Inflammatory macrophage treated with lipopolysaccharide for 4 hours (primary cell): ENCODE measurements at regions not wholly inside any gene's neighbourhood (a gene's known extent, or its start where the extent isn't known, plus 50 kb on each side); places are given as distances from the start of the nearest gene placed in this dataset.
A peak's percentile ranks its signal among the peaks of the same experiment; 100 is the strongest.

Source experiments
- DNase-seq: peaks from one replicate; pipeline ENCODE4 v3.0.0-alpha.2; 2020

GRCh38 chr2:217331523-217332416, 471.9 kb upstream of the TNP1 start:
- DNase-seq = no peak

DNA sequence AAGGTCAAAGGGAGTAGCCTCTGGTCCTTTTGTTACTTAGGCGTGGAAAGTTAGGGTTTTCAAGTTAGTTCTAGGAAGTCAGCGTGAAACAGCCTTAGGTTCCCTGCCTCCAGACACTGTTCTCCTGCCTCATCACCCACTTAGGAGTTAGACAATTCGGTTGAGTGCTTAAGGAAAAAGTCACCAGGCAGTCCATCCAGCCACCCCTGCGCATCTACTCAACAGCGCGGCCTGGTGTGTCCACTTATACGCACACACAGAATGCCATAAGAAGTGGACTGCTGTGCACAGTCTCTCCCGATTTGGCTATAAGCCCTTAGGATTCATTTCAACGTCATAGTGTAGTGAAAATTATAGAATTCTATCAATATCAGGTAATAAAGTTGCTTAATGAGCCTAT, 470.8 kb upstream of the TNP1 start:
- DNase-seq = no peak

DNA sequence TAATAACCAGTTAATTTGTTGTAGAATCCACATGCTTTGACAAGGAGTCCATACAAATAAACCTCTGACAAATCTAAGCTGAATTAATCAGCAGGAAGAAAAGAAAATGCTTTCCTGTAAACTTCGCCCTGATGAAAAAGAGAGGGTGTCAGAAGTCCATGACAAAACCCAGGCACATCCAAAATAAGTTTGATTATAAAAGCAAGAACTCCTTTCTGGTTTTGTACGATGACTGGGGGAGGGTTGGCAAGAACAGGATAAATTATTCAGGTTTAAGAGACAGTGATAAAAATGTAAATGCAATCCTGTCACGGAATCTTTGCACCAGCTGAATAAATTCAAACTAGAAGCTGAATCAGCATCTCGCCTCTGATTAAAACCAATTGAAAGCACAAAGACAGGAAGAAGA, 469.2 kb upstream of the TNP1 start:
- DNase-seq = no peak

- DNase-seq = no peak
Observed at GRCh38 chr2:217328622-217328978, 468.7 kb upstream of the TNP1 start.

DNA sequence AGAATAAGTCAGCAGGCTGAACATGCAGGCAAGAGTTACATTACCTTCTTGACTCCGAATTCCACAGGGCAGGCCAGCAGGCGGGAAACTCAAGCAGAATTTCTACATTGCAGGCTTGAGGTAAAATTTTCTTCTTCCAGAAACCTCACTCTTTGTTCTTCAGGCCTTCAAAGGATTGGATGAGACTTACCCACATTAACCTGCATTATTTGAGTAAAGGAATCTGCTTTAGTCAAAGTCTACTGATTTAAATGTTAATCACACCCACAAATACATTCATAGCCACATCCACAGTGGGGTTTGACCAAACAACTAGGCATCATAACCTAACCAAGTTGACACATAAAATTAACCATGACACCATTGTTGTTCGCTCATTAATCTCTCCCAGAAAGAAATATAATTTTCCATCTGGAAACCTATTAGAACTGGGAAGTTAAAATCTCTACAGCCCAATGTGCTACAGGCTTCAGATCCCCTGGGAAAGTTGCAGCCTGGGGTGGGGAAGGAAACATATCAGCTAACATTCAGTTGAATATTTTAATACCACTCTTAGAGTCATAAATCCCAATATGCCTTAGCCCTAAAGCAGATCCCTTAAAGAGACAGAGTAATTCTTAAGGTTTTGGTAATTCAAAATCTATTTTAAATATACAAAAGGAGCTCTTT, 468.2 kb upstream of the TNP1 start:
- no peak for DNase-seq

DNA sequence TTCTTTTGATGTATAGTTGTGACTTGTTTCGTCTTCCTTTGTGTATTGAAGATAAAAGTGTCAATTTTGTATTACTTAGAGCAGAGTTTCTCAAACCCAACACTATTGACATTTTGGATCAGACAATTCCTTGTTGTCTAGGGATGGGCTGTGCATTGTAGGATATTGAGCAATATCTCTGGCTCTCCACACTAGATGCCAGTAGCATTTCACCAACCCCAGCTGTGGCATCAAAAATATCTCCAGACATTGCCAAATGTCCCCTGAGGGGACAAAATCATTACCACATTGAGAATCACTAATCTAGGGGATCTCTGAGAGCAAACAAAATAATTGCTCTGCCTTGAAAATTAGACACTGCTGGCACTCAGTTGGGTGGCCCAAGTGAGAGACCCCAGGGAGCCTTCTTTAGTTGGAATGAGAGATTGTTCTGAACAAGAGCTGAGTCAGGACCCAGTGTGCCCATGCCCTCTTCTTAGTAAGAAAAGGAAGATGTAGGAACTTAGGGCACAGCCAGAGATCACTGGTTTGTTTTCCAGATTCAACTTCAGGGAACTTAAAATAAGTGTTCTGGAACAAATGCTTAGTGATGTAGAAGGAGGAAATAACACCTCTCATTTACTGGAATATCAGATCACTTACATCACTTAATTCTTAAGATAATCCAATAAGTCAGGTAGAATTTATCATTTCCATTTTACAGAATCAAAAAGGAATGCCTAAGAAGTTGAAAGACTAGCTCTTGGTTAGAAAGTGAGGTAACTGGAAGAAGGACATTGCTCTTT, 466.6 kb upstream of the TNP1 start:
- DNase-seq = no peak

- no peak for DNase-seq
Observed at GRCh38 chr2:217325816-217326215, 466.0 kb upstream of the TNP1 start.

DNA sequence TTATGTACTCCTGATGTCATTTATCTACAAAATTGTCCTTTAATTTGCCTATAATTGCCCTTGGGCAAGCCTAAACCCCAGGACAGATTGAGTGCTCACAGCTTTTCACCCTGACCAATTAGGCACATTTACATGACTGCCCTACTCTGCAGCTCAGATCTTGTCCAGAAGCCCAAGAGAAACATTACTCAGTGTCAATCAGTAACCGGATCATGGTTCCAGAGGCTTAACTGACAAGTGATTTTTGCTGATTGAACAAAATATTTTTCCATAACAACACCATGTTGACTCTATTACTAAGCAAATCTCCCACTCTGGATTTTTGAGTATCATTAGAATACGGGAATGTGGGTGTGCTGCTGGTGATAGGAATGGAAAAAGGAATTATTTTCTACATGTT, 465.4 kb upstream of the TNP1 start:
- DNase-seq = no peak

- DNase-seq = peak; percentile 77
Observed at GRCh38 chr2:217316743-217317142, 456.9 kb upstream of the TNP1 start.

- DNase-seq = no peak
Observed at GRCh38 chr2:217314021-217314460, 454.2 kb upstream of the TNP1 start.

DNA sequence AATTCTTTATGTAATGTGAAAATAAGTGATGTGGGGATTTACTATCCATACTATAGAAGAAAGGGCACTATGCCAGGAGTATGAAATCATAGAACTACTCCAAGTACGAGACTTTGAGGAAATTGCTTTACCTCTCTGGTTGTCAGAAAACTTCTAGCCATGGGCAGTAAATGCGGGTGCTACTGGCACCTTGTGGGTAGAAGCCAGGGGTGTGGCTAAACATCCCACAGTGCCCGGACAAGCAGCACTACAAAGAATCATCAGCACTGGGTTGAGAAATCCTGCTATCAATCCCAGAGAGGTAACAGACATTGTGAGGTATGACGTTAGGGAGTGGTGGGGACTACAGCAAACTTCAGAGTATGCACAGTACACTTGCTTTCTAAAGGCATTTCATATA, 453.5 kb upstream of the TNP1 start:
- DNase-seq = no peak

GRCh38 chr2:217309056-217309455, 449.2 kb upstream of the TNP1 start:
- DNase-seq = no peak

DNA sequence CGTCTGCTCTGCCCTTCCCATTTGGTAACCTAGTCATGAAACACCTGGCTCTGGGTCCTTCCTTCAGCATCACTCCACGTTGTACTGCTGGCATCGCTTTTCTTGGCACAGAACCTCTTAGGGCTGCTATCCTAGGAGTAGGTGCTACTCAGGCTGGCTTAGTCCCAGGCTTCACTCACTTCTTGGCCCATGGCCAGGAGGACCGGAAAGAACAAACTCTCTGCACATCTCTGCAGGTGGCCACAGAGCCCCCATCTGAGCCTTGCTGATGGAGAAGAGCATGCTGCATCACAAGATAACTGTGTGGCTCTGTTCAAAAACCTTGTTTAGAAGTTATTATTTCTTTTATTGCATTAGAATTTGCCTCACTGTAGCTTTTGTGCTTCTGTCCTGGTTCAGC, 447.2 kb upstream of the TNP1 start:
- DNase-seq = no peak

DNA sequence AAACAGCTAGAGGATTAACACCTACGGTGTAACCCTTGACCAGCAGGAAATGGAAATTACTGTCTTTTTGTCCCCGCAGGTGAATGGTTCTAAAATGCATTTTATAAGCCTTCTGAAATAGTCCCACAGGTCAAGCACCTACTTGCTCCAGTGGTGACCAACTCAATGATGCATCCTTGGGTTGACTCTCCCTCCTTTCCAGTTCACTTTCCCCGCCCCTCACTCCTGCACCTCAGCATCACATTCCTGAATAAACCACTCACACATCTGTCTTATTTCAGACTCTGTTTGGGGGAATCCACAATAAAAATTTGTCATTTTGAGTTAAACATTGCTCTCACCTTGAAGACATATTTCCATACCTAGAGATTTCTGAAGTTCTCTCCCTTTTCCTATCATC, 446.0 kb upstream of the TNP1 start:
- no peak for DNase-seq

GRCh38 chr2:217304582-217304981, 444.7 kb upstream of the TNP1 start:
- no peak for DNase-seq

DNA sequence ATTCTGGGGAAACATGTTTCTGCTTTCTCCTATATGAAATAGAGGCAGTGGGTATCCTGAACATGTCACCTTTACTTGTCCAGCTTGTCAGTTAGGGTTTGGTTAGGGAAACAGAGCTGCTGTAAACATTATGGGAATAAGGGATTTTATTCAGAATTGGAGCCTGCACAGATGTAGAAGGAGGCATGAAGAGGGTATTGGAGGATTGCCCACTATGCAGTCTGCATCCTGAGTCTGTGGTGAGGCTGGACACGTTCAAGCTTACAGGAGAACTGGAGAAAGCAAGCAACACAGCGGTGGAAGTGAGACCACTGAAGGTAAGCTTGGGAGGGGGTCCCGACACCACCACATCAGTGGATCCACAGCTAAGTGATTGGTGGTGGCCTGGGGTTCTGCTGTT, 443.0 kb upstream of the TNP1 start:
- DNase-seq = no peak

DNA sequence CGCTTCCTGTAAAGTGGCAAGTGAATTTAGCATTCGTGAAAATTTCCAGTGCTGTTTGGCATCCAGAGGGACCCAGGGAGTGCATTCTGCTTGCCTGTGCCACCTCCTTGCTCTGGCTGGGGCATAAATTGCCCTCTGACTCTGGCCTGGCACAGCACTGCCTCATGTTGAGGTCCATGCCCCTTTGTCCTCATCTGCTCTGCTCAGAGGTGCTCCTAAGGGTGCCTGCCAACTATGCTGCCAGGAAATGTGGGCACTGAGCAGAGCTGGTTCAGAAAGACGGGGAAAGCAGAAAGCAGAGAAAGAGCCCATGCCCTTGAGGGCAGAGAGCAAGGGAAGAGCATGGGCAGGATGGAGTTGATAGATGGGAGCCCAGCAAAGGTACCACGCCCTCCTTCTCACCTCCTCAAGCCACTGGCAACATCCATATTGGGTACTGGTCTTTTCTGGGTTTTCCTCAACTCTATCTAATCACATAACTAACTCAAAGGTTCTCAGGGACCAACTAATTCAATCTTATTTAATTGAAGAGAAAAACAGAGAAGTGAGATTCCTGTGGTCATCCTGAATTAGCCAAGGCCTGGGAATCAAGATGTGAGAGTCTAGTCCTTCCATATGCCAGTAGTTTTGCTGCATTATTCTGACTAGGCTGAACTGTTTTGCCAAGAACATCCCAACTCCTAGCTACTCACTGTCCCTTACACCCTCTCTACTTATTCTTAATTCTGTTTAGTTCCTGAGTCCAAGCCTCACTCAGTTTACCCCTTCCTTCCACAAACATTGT, 441.5 kb upstream of the TNP1 start:
- DNase-seq = peak; percentile 51

DNA sequence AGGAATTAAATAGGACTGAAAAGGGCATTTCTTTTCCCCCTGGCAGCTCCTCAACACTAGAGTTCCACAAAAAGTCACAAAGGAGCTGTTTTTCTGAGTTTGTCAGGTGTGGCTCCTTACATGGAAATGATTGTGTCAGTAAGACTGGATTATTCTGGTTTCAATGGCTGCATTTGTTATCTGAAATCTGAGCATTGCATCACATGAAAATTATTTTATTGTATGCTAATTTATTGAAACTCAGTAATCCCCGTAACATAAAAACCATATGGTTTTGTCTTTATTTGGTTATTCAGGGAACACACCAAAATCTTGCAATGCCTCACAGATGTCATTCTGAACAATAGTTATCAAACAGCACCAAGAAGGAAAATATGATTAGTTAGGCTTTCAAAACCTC, 439.7 kb upstream of the TNP1 start:
- DNase-seq = no peak

DNA sequence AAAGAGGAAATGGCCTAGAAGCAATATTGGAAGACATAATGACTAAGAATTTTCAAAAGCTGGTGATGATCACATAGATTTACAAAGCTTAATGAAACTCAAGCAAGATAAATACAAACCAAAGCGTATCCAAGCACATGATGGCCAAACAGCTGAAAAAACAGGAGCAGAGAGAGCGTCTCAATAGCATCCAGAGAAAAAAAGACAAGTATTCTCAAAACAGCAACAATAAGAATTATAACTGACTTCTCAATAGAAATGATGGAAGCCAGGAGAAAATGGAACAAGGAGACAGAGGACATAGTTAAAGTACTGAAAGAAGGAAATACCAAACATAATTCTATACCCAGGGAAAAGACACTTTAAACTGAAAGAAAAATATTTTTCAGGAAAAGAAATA, 437.2 kb upstream of the TNP1 start:
- peak; percentile 19 for DNase-seq

- DNase-seq = no peak
Observed at GRCh38 chr2:217294818-217295217, 435.0 kb upstream of the TNP1 start.

GRCh38 chr2:217294211-217294610, 434.3 kb upstream of the TNP1 start:
- no peak for DNase-seq

GRCh38 chr2:217293607-217294006, 433.7 kb upstream of the TNP1 start:
- DNase-seq = no peak

DNA sequence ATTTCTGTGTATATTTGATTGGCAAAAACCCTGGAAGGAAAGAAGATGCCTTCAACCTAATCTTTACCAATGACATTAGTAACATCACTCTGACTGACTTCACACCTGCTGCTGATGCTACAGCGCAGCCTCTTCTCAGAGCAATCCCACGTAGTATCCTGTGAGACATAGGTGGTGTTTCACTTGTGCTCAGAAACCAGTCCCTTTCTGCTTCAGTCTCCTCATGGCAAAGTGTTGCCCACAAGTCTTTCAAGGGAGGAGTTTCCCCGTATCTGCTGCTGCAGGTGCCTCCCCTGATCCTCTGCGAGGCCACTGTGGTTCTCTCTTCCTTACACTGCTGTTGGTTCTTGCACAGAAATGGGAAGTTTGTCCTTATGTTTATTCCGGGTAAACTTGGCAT, 433.2 kb upstream of the TNP1 start:
- no peak for DNase-seq
